Activated naive CD8-positive, alpha-beta T cell treated with anti-CD3 and anti-CD28 coated beads, Interleukin-2, amount 50 U/mL, for 16 hours (primary cell): ENCODE measurements at regions not wholly inside any gene's neighbourhood (a gene's known extent, or its start where the extent isn't known, plus 50 kb on each side); places are given as distances from the start of the nearest gene placed in this dataset.

Experiments
- DNase-seq: peaks from one replicate; pipeline ENCODE4 v3.0.0-alpha.2; 2020; ENCODE audit warnings: low read depth, low spot score

- no peak for DNase-seq
These were observed 863.7 kb downstream of the GALR1 start for GRCh38 chr18:78113136-78113939.

- DNase-seq, result no peak
These were observed 864.2 kb downstream of the GALR1 start for GRCh38 chr18:78113940-78114251.

GRCh38 chr18:78115896-78116561 is 863.6 kb upstream of the SALL3 start:
- DNase-seq, result no peak

DNA sequence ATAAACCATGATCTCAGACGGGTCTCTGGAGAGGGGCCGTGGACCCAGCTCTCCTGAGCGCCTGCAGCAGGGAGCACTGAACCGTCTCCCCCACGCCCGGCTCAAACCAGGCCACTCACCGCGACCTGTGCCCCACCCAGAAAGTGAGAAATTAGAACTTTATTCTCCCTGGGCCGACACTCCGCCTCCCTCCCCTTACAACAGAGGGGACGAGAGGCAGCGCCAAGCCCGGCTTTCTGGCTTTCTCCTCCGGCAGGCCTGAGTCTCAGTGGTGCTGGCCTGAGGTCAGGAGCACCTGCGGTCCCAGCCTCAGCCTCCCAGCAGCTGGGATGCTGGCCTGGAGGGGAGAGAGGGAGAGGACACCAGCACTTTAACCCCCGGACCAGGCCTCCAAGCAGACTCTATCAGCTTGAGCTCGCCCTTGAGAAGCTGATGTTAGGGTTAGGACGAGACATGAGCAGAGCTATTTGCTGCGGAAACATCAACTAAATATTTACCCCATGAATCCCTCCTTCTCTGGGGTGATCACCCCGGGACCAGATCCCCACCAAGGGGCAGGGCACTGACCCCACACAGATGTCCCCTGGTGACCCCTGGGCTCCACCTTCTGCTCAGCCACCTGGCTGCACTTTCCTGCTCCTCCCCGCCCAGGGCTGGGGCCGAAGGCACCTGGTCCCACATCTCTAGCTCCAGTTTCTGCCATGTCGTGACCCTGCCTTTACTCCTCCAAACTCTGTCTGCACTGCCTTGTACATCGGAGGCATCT is 856.3 kb upstream of the SALL3 start:
- DNase-seq, result no peak

DNA sequence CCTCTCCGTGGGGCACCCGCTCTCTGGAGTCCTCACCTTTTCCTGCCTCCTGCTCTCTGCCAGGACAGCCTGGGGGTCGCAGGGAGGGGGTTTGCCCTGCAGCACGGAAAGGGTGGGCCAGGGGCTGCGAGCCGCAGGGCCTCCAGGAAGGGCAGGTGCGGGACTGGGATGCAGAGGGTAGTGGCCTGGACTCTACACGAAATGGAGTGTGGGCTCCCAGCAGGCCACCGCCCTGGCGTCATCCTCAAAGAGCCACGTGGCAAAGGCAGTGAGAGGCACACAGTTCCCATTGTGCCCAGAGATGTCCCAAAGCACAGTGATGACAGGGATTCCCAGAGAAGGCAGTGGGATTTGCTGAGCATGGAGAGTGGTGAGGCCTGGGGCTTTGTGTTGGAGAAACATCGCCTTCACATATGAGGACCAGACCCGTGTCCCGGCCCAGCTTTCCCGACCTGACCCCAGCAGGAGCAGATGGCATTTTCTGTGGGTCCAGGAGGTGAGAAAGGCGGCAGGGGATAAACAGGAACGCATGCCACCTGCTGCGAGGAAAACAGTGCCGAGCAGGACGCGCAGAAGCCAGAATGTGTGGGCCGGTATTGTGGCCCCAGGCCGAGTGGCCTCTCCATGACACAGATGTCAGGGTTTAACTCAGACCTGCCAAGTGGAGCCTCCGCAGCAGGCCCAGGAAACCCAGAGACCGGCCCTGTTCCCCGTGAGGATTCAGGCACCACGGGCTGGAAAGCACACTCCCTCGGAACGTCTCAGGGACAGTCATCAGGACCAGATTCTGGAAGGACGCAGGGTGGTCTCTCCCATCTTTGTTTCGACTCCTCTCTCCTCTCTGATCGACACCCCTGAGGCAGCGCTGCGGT is 855.5 kb upstream of the SALL3 start:
- no peak for DNase-seq

- DNase-seq, result no peak
These were observed 854.3 kb upstream of the SALL3 start for GRCh38 chr18:78125206-78125896.

DNA sequence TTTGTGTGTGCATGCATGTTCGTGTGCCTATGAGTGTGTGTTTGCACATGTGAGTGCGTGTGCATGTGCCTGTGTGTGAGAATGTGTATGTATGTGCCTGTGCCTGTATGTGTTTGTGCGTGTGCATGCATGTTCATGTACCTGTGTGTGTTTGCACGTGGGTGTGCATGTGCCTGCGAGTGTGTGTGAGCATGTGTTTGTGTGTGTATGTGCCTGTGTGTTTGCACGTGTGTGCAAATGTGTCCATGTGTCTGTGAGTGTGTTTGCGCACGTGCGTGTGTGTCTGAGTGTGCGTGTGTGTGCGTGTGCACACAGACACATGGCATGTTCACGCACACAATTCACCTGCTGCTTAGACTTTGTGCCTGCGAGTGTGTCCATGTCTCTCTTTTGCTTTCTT is 853.5 kb upstream of the SALL3 start:
- no peak for DNase-seq

DNA sequence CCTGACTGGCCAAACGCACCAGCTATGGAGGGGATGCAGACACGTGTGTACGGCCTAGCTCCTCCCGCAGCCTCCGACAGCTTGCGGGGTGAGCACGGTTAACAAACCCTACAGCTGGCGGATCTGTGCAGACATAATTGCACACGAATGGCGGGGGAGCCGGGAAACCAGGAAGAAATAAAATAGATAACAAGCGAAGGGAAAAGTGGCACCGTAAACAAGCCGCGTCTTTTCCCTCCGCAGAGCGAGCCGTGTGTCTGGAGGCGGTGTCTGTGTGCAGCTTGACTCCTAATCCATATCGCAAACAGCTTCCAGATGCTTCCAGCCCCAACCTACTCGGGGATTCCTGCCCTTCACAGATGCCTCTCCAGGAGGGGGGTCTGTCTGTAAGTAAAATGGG is 853.1 kb upstream of the SALL3 start:
- DNase-seq, result no peak

GRCh38 chr18:78127041-78127440 is 852.6 kb upstream of the SALL3 start:
- DNase-seq, result no peak

- DNase-seq, result no peak
These were observed 851.6 kb upstream of the SALL3 start for GRCh38 chr18:78128004-78128403.

- no peak for DNase-seq
These were observed 850.4 kb upstream of the SALL3 start for GRCh38 chr18:78129260-78129659.

DNA sequence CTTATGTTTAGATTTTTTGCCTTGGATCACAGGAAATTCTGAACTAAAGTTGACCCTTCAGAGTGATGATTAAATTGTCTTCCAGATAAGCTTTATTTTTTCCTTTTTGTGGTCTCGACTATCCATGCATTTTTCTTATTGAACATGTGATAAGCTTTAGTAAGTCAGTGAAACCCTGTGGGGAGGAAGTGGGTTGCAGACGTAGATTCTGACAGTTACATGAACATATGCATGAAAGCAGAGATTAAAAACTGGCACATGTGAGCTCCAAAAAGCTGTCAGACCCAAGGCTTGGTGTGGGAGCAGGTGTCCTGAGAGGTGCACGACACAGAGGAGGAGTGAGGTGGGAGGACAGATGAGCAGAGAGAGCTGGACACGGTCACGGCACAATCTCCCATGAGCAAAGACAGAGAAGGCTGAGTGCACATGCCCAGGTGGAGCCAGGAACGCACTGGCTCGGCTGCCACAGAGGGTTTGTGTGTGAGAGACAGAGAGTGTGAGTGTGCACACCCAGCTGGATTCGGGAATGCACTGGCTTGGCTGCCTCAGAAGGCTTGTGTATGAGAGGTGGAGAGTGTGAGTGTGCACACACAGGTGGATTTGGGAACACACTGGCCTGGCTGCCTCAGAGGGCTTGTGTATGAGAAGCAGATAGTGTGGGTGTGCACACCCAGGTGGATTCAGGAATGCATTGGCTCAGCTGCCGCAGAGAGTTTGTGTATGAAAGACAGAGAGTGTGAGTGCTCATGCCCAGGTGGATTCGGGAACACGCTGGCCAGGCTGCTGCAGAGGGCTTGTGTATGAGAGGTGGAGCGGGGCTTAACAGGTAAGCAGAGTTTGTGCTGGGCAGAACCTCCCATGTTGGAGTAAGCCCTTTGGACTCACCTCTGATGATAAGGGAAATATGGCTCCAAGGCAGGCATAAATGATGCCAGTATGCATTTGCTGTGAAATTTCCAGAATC is 849.1 kb upstream of the SALL3 start:
- no peak for DNase-seq

- no peak for DNase-seq
These were observed 845.9 kb upstream of the SALL3 start for GRCh38 chr18:78133729-78134128.

DNA sequence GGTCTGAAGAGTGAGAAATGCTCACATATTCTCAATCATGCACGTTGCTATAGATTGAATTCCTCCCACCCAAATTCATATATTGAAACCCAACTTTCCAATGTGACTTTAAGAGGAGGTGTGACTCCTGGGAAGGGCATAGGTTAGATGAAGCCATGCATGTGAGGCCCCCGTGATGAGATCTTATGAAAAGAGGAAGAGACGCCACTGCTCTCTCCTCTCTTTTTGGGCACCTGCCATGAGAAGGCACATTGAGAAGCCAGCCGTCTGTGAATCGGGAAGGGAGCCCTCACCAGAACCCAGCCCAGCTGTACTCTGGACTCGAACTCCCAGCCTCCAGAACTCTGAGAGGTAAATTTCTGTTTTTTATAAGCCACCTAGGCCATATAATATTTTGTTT is 842.6 kb upstream of the SALL3 start:
- DNase-seq, result no peak

DNA sequence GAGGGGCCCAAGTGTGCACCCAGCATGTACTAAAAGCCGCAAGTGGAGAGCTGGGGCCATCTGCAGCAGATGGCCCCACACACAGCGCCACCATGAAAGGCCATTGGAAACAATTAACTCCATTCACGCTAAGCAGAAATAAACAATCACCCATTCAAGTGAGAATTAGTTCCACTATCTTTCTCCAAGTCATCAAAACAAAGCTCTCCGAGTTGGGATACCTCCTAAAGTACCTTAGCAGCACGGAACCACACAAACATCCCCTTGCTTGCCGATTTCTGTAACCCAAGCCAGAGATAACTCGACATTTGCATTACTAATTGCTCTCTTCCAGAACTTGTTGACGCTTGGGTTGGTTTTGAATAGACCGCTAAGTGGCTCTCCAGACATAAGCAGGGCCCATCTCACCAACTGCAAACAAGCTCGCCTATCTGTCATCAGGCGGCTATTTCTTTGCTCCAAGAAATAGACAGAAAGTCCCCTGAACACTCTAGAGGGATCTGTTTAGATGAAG is 840.6 kb upstream of the SALL3 start:
- no peak for DNase-seq

GRCh38 chr18:78140294-78140693 is 839.3 kb upstream of the SALL3 start:
- DNase-seq, result no peak

GRCh38 chr18:78144669-78145068 is 834.9 kb upstream of the SALL3 start:
- DNase-seq, result no peak

- no peak for DNase-seq
These were observed 834.5 kb upstream of the SALL3 start for GRCh38 chr18:78145096-78145495.

DNA sequence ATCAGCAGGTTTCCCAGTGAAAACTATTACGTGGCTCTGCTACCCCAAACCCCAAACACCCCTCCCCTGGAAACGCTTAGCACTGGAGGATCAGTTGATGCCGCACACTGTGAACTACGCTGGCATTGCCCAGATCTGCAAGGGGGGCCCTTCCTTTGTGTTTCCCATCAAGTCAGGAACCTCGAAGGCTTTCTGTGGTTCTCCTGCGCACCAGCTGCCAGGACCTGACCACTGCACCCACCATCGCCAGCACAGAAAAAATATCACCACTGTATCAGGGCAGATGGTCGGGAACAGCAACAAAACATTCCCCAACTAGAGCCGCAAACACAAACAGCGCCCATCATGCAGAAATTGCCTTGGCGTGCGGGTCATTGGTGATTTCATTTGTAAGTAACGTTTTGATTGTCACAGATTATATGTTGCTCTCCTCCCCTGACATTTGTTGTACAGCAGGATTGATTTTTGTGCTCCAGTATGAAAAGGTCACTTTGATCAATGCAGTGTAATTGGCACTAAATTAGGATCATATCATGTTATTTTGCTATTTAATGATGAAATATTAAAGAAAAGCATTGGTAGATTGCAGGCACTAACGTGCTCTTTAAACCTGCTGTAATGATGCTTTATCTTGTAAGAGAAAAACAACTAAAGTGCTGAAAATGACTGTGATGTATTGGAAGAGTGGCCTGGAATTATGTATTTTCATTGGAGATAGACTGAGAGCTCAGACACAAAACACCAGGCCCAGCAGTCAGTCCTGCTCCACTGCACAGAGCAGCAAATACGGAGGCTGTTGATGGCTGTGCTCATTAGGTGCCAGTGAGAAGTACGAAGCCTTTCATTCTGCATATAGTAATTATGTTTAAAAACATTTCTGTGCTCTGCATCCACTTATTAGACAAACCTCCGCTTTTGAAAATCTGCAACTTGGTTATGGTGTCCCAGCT is 833.2 kb upstream of the SALL3 start:
- no peak for DNase-seq
